GM21723 (cell line): ENCODE measurements at regions not wholly inside any gene's neighbourhood (a gene's known extent, or its start where the extent isn't known, plus 50 kb on each side); places are given as distances from the start of the nearest gene placed in this dataset.

Experiments used
- ATAC-seq: cut with Tn5 transposase; IDR thresholded peaks from one replicate; pipeline ENCODE4 v1.9.1; 2021; ENCODE audit warnings: mild to moderate bottlenecking, moderate library complexity; ENCODE audit not compliant: unreplicated experiment

DNA sequence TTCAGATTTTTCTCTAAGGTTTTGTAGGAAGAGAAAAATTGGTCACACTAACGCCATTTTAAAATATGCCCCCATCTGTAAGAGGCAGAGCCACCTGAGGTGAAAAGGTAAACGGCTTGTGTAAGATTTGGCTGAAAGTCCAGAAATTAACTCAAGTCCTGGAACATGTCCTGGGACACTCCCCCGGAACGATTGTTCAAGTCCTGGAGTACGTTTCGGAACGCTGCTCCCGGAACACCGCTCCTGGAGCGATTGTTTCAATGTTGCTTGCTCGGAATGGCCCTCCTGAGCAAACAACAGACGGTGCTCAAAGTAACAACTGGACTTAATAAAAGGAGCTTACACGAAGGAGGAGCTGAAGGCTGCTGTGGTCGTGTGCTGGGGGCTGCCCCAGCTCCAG is 796.5 kb upstream of the SLIT2 start:
- ATAC-seq = no peak

DNA sequence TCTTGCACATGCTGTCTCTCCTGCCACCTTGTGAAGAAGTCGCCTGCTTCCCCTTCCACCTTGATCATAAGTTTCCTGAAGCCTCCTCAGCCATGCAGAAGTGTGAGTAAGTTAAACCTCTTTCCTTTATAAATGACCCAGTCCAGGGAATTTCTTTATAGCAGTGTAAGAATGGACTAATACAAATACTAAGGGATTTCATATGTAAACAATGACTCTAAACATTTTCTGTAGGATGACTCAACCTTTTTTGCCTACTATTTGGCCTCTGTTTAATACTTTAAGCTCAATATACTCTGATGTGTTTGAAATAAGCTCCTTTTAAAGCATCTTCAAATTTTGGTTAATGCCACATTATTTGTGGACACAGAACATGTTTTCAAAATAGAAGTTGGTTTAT is 813.5 kb upstream of the SLIT2 start:
- no peak for ATAC-seq

DNA sequence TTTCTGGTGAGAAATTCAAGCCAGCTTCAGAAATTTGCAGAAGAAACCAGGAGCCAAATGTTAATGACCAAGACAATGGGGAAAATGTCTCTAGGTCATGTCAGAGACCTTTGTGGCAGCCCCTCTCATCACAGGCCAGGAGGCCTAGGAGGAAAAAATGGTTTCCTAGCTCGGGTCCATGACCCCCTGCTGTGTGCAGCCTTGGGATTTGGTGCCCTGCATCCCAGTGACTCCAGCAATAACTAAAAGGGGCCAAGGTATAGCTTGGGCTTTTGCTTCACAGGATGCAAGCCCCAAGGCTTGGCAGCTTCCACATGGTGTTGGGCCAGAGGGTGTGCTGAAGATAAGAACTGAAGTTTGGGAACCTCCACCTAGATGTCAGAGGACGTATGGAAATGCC is 814.7 kb upstream of the SLIT2 start:
- ATAC-seq = no peak

DNA sequence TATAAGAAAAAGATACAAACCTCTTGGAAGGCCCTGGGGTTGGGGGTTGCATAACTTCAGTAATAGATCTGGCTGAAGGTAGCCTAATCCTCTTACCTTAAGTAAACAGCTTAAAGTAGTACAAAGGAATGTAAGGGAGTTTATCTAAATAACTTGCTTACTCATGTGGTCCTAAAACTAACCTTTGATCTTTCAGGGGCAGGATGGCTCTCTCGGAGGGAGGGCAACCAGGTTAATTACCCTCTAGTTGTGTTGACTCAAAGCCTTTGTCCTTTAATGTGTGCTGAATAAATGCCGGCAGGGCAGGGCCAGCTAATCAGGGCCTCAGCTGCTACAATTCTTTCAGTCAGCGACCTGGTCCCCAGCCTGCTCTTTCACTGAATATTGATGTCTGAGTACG is 822.0 kb upstream of the SLIT2 start:
- no peak for ATAC-seq

DNA sequence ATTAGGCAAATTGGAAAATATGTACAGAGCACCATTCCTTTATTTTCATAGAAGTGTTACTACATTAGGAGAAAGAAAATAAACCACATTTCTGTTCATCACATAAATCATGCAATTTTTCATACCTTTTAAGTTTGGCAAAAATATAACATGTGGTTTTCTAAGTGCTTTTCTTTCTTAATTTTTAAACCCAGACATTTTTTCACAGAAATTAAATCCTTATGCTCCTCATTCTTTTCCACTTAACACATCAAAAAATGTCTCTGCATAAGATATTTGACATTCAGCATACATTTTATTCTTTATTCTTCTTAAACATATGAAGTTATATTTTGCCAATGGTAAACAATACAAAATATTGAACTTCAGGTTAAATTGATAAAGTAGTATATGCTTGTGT is 826.6 kb upstream of the SLIT2 start:
- ATAC-seq = no peak

DNA sequence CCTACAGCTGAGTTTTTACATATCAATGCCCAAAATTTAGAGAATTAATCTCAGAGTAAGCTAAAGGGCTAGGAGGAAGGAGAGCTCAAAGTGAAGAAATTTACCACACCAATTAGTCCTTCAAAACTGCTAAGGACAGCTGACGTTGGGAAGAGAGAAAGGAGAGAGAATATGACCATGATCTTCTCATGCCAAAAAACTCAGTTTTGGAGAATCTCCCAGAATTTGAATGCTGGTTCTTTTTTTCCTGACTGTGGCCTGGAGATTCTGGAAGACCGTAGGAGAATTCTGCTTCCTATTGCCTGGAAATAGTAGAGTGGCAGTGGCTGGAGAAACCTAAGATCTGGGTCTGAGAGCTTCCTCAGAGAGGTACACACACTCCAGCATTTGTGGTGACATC is 834.4 kb upstream of the SLIT2 start:
- no peak for ATAC-seq

DNA sequence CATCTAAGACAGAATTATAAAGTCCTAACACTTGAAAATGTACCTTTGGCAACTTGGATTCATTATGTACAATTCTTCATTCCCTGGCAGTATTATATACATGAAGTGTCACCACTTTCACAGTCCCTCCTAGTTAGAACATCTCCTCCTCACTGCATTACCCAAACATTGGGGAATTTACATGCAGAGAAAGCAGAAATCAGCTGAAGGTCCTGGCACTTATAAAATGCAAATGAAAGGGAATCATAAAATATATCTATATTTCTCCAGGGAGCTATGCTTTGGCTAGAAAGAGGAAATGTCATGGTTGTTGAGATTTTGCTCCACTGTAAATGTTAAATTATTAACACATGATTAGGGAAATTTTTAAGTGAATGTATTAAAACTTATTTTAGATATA is 835.6 kb upstream of the SLIT2 start:
- ATAC-seq = no peak

DNA sequence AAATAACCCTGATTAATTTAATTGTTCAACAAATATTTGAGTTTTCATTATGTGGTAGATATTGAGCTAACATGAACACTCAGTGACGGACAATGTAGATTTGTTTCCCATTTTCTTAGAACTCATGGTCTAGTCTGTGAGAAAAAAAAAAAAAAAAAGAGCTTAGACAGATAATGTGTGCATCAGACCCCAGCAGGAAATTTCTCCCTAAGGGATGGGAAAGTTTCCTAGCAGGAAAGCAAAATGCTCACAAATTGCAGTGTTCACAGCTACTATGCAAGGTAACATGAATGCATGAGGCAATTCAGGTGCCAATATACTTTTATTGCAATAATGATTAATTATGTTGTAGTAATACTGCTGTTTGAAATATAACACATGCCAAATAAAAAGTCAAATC is 843.2 kb upstream of the SLIT2 start:
- no peak for ATAC-seq

DNA sequence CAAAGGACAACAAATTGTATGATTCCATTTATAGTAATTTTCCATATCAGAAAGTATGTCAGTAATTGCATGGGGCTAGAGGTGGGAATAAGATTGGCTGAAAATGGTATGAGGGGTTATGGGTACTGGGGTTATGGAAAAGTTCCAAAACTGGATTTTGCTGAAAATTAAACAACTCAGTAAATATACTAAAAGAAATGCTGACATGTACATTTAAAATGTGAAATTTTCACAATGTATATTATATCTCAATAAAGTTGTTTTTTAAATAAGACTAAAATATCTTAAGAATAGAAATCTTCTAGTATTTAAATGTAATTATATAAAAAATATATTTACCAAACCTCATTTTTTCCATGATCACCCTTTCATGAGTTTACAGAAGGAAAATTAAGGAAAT is 844.9 kb upstream of the SLIT2 start:
- ATAC-seq = no peak

DNA sequence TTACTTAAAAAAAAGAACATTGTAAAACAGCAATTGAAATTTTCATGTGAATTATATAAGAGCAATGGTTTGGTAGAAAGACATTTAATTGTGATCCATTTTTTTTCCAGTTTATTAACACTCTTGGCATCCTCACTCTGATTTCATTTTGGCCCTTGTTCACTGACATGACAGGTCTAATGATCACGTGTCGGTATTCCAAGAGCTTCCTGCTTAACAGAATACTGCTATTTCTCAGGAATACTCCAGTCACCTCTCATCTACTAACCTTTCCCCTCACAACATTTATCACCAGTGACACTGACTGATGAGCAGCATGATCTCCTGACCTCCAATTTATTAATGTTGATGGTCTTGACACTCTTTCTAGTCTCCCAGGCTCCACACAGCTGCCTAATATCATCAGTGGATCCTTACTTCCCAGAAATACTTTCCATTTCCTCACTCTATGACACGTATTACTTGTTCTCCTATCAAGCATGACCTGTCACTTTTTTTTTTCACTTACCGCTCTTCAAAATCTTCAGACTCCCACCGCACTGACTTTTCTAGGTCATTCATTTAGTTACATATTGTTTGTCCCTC is 847.8 kb upstream of the SLIT2 start:
- ATAC-seq = no peak

DNA sequence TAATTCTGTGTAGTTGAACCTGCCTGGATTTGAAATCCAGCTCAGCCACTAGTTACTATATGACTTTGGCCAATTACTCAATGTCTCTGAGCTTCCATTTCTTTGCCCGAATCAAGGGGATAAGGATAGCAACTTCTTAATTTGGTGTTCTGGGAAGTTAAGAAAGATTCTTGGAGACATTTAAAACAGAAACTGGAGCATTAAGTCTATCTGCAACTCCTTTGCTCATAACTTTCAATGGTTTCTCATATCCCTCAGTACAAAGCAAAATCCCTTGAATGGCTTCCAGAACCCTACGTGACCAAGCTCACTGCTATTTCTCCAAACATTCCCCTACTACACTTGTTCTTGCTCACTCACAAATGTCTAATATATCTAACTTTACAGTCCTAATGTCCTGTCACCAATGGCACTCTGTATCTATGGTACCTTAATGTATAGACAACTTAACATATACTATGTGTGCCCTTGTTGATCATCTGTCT is 849.1 kb upstream of the SLIT2 start:
- ATAC-seq = no peak

DNA sequence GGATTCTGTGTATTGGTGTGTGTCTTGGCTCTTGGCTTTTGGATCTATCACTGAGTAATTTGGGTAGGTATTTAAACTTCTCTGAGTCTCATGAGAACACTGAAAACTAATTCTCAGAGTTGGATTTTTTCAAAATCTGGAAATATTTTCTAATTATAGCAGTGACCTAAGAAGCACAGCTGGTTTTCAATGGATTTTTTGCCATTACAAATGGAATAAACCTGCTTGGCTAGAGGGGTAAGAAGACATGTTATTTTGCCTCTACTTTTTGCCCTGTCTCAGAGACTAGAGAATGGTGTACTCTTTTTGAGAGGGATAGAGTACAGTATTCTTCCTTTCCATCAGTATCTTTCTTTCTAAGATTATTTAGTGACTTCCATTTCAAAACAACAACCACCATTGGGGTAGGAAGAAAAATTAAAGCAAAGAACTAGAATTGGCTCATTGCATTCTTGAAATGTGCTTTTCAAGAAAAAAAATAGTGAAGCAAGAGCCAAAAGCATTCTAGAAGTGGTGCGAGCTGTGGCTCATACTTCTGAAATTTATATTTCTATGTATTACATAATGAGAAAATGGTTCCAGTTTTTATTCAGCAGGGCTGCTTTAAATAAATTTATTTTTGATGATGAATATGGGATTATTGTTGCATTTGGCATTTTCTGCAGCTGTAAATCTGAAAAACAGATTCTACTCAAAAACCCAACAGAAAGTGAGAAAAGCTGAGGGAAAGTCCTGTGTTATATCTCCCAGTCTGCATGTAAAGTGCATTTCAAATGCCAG is 850.2 kb upstream of the SLIT2 start:
- no peak for ATAC-seq

DNA sequence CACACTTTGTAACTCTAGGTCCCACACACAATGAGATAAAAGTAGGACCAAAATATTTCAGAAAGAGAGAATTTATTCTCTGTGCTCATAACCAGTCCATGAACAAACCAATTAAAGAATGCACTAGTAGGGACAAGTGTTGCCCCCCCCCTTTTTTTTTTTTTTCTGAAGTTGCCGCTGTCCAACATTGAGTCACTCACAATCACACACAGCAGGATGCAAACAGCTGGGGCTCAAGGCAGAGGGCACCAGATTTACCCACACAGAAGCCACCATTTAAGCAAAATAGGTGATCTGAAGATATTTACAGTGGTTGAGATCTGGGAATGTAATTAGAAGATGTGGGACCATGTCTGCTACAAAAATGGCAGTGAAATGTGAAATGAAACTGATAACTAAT is 850.9 kb upstream of the SLIT2 start:
- ATAC-seq = no peak

DNA sequence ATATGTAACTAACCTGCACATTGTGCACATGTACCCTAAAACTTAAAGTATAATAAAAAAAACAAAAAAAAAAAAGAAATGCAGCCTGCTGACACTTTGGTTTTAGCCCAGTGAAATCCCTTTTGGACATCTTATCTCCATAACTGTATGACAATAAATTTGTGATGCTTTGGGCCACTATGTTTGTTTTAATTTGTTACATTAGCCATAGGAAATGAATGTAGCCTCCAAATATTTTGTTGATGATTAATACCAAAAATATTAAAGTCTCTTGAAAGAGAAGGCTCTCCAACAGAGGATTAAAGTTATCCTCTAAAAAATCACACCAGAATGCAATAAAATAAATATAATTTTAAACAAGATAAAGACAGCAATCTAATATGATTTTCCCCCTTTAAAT is 852.7 kb upstream of the SLIT2 start:
- ATAC-seq = no peak

DNA sequence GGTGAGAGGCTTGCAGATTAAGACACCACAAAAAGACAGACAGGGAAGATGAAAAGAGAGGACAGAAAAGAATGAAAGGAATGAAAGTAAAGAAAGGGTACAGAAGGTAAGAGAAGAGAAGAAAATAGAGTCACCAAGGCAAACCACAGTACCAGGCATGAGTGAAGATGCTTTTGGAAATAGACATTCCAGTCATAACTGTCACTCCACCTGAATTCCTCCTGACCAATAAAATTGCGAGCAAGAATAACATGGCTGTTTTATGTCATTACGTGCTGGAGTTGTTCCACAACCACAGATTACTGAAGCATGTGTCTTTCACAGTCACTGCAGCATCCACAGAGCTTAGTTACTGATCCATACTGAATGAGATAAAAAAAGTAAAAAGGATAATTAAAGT is 864.9 kb upstream of the SLIT2 start:
- no peak for ATAC-seq

DNA sequence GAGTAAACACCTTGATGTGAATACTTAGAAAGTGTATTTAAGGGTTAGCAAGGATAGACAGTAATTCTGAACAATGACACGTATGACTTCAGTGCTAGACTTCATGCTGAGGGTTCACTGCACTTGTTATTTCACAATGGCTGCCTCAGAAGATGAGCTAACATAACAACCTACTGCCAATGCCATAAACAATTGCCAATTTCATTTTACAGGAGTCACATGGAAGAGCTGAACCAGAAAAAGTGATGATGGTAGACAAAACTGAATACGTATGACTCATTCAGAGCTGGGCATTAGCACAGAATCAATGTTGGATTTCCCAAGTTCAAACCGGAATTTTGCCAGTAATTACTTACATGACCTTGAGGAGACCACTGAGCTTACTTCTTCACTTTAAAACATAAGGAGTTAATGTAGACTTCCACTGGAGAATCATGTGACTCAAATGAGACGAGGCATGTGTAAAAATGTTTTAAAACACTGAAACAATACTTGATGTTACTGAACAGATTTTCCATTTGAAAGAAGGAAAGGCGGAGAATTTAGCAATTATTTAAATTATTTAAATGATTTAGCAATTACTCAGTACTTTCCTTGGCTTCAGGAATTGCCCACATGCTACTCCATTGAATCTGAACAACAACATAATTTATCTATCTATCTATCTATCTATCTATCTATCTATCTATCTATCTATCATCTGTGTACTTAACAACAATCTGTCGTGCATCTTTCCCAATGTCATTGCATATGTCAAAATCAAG is 868.5 kb upstream of the SLIT2 start:
- no peak for ATAC-seq

DNA sequence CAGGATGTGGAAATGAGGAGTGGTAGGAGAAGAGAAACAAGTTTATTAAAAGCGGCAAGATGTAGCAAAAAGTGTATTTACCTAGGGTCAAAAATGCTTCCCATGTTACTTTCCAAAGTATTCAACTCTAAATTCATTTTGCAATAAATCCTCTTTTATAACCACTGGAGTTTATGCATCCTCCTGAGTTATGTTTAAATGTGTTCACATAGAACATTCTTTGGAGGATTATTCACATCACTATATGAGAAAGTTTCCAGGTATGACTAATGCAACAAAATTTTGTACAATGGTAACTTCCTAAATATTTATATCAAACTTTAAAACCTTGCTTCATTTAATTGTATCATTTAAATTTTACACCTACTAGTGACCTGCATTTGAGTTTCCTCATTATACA is 870.6 kb upstream of the SLIT2 start:
- no peak for ATAC-seq

DNA sequence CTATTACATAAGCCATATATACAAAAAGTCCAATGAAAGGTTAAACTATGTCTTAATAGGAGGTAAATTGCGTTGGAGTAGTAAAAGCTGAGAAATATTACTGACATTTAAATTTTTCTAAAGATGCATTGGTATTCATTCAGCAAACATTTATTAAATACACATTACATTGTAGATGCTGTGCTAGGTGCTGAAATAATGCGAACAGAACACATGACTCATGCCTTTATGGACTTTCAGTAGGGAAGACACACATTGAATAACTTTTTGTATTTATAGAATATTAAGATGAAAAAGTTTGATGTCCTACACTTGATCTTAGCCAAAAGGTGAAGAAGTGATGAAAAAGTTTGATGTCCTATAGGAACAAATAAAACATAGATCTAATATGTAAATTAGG is 871.1 kb upstream of the SLIT2 start:
- no peak for ATAC-seq

DNA sequence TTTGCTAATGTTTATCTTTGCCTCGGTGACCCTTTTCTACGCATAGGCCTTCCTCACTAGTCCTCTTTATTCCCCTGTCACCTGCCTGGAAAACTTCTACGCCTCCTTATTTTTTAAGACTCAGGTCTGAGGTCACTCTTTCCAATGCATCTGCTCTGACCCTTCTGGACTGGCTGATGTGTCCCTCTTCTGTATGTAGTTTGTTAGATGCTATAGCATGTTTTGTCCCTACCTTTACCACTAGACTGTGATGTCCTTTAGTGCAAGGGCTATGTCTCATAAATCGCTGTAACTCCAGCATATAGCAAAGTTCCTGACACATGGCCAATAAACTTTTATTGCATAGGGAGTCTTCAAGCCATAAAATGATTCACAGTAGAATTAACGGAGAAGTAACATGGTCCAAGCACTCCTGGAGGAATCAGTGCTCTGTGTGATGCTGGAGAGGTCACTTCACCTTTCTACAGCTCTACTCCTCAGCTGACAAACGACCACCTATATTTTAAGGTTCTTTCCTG is 872.5 kb upstream of the SLIT2 start:
- no peak for ATAC-seq

DNA sequence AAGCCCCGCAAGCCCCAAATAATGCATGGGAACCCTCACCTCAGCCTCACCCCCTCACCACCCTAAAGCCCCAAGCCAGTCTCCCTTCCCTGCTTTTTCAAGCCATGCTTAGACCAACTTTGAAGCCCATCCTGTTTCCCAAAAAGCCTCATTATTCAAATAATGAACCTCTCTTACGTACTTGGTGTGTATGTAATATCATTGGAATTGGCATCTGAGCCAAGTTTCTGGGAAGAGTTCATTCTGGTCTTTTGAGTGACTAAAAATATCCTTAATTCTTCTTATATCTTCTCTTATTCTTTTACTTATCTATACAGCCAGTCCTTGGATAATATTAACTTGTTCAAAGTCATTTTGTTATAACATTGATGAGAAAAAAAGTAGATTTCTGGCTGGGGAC is 875.8 kb upstream of the SLIT2 start:
- no peak for ATAC-seq

DNA sequence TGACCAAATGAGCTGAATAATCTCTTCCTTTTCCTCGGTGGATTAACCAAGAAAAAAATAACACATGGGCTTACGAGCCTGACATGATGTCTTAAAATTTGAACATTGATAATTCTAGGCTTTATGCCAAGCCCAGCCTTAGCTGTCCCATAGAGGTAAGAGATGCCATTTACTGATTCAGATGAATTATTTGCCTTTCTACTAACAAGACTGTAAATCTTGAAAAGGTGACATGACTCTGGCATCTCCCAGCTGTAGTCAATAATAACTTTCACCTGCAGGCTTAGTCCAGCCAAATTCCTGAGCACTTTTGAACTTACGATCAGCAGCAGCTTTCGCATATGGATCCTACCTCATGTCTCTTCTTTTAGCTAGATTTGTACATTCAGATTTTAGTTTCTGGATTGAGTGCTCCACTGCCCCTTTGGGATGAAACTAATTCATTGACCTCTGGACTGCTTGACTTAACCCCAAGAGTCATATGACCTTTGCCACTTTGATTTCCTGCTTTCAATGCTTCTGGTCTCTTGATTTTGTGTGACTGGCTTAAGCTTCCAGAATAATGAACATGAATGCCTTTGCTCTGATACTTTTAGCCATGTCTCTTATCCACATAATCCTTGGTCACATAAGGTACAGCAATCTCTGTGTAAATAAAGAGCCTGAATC is 876.4 kb upstream of the SLIT2 start:
- ATAC-seq = no peak
